ENCODE measurements at regions not wholly inside any gene's neighbourhood (a gene's known extent, or its start where the extent isn't known, plus 50 kb on each side); places are given as distances from the start of the nearest gene placed in this dataset.

DNA sequence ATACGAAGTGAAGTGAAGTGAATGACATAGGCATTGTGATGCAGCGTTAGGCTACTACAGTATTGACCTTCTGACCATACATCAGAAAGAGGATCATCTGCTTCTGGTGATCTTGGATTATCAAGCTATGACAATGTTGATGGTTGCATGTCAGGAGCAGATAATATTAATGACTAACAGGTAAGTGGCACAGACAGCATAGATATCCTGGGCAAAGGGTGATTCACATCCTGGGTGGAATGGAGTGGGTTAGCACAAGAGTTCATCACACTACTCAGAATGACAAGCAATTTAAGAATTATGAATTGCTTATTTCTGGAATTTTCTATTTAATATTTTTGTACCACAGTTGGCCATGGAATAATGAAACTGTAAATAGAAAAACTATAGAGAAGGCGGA lies 397.9 kb upstream of the ATP2B1 start:
- no peak for DNase-seq (ENCODE audit: low read depth in 3 of 3, low spot score in 2 of 3)

GRCh38 chr12:90102957-90103652 lies 394.5 kb upstream of the ATP2B1 start:
- DNase-seq (ENCODE audit: low read depth in 3 of 3, low spot score in 2 of 3): no peak

- no peak for DNase-seq (ENCODE audit: low read depth in 3 of 3, low spot score in 2 of 3)
Observed at GRCh38 chr12:90100579-90100978, 391.9 kb upstream of the ATP2B1 start.

DNA sequence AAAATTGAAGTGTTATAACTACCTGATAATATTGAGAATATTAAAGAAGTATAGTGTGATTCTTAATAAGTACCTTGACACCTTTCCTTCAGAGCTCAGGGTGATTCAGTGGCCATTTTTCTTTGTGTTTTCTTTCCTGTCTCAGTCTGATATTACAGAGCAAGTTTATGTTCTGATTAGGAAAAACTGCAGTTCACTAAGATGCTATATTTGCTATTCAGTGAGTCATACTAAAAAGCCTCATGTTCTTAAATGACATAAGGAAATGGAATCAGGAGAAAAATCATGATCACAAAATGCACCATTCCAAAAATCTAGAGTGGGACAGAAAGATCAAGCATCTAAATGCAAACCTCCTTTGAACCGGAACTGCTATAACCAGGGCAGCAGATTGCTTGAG lies 390.6 kb upstream of the ATP2B1 start:
- no peak for DNase-seq (ENCODE audit: low read depth in 3 of 3, low spot score in 2 of 3)

GRCh38 chr12:90098132-90098779 lies 389.6 kb upstream of the ATP2B1 start:
- DNase-seq (ENCODE audit: low read depth in 3 of 3, low spot score in 2 of 3): no peak

DNA sequence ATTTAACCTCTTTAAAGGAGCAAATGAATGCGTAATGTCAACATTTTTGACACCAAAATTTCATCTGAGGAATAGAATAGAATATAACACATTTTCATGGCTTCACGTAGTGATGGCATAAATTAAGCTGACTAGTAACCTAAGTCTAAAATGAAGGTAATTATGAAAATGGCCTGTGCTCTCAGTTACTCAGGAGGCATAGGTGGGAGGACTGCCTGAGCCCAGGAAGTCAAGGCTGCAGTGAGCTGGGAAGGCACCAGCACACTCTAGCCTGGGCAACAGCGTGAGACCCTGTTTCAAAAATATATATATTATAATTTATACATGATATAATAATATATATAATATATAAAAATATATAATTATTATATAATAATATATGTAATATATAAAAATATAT lies 383.2 kb upstream of the ATP2B1 start:
- DNase-seq (ENCODE audit: low read depth in 3 of 3, low spot score in 2 of 3): no peak

GRCh38 chr12:90090929-90091651 lies 382.5 kb upstream of the ATP2B1 start:
- DNase-seq (ENCODE audit: low read depth in 3 of 3, low spot score in 2 of 3): no peak

DNA sequence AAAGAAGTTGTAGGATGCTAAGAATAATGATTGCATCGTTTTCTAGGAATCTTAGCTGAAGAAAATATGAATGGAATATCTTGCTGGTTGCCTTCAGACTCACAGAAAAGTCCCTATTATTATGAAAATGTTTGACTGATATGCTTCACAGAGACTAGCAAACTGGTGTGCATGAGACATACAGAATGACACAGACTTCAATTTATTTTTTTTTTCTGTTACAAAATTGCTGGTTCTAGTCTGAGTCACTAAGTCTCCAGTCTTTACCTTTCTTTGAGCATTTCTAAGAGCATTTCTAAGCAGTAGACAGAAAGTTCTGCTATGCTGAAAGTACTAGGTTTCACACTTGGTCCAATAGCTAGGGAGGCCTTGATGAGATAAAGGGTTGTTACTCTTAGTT lies 377.6 kb upstream of the ATP2B1 start:
- DNase-seq (ENCODE audit: low read depth in 3 of 3, low spot score in 2 of 3): no peak

GRCh38 chr12:90085494-90086274 lies 377.0 kb upstream of the ATP2B1 start:
- no peak for DNase-seq (ENCODE audit: low read depth in 3 of 3, low spot score in 2 of 3)

GRCh38 chr12:90084018-90084417 lies 375.4 kb upstream of the ATP2B1 start:
- no peak for DNase-seq (ENCODE audit: low read depth in 3 of 3, low spot score in 2 of 3)

GRCh38 chr12:90080616-90081015 lies 372.0 kb upstream of the ATP2B1 start:
- no peak for DNase-seq (ENCODE audit: low read depth in 3 of 3, low spot score in 2 of 3)

DNA sequence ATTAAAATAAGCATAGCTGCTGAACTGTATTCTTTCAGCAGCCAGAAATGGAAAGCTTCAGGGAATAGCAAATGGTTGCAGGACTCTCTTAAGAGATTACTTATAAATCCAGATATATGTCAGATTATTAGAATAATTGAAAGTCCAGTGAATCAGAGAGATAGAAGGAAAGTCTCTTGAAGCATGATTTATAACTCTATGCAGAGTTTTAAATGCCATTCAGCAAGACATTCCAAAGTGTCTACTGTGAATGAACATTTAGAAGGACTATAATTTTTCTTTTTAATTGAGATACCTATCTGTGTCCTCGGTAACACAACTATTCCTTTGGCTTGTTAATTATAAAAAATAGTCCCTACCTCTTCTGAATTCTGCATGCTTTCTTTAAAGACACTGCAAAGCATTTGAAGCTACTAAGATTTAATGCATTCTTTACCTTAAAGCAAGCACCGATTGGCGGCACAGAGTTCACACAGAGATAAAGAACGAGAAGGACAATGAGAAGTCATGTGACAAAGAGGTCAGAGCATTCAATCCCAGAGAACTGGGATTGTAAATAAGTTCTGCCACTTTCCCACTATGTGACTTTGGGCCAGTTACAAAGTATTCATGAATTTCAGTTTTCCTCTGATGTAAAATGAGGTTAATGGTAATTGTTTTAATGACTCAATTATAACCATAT lies 371.0 kb upstream of the ATP2B1 start:
- DNase-seq (ENCODE audit: low read depth in 3 of 3, low spot score in 2 of 3): no peak

- DNase-seq (ENCODE audit: low read depth in 3 of 3, low spot score in 2 of 3): no peak
Observed at GRCh38 chr12:90078344-90078743, 369.7 kb upstream of the ATP2B1 start.

- DNase-seq (ENCODE audit: low read depth in 3 of 3, low spot score in 2 of 3): no peak
Observed at GRCh38 chr12:90077756-90078155, 369.1 kb upstream of the ATP2B1 start.

GRCh38 chr12:90076851-90077319 lies 368.2 kb upstream of the ATP2B1 start:
- DNase-seq (ENCODE audit: low read depth in 3 of 3, low spot score in 2 of 3): no peak

DNA sequence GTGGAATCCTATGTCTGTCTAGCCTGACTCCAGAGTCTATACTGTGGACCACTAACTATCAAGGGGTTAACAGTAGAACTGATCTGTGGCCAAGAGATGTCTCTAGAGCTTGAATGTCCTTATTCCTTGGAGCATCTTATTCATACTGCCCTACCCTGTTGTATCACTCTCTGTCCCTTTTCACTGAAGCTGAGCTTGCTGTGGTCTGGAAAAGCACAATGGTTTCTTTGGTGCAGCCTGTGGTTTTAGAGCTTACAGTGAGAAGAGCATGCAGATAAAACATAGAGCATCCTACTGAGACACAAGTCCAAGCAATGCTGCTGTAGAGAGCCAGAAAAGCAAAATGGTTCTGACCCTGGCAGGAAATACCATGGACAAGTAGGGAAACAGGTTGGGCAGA lies 367.0 kb upstream of the ATP2B1 start:
- DNase-seq (ENCODE audit: low read depth in 3 of 3, low spot score in 2 of 3): no peak

DNA sequence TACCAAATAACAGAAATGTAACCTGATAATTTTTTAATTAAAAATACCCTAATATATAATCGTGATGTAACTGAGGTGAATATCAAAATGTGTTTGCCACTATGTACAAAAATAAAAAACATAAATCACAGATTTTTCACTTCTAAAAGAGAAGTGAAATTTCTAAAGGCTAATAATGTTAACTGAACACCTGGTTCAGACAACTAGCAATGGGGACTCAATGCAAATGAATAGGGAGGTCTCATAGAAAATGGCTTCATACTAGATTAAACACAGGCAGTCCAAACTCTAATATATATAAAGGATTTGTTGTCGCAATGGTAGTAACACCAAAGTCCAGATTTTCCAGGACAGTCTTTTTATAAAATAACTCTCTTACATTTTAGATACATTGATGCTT lies 365.4 kb upstream of the ATP2B1 start:
- no peak for DNase-seq (ENCODE audit: low read depth in 3 of 3, low spot score in 2 of 3)

- no peak for DNase-seq (ENCODE audit: low read depth in 3 of 3, low spot score in 2 of 3)
Observed at GRCh38 chr12:90071996-90072395, 363.4 kb upstream of the ATP2B1 start.

DNA sequence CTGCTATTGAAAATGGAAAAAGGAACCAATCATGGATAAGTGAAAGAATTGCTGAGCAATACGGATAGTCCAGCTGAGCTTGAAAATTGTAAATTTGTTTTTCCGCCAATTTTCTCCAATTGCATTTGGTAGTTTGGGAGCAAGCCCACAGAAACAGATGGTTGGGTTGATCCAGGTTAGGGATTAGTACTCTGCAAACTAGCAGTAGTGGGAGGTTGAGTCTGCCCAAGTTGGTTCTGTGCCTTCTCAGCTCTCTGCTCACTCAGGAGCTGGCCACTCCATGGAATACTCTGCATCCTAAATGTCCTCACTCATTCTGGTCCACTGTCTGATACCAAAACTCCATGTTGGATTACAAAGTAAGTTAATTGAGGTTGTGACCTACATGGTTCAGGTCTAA lies 361.1 kb upstream of the ATP2B1 start:
- DNase-seq (ENCODE audit: low read depth in 3 of 3, low spot score in 2 of 3): no peak

- no peak for DNase-seq (ENCODE audit: low read depth in 3 of 3, low spot score in 2 of 3)
Observed at GRCh38 chr12:90067791-90068190, 359.2 kb upstream of the ATP2B1 start.

All from right renal cortex interstitium (tissue), 3 donors.